K562 (cell line): ENCODE measurements at regions not wholly inside any gene's neighbourhood (a gene's known extent, or its start where the extent isn't known, plus 50 kb on each side); places are given as distances from the start of the nearest gene placed in this dataset.

Experiments
- POLR2AphosphoS5 ChIP-seq: IDR thresholded peaks from 2 replicates; pipeline ENCODE4 v1.6.1; 2011; ENCODE audit warnings: mild to moderate bottlenecking, low read depth, low read length, moderate library complexity; ENCODE audit not compliant: control insufficient read depth, insufficient read depth
- THRA ChIP-seq: fragments of 450-650 bp; IDR thresholded peaks from 2 replicates; pipeline ENCODE4 v1.6.1; 2017; ENCODE audit warnings: mild to moderate bottlenecking, moderate library complexity

- TF ChIP-seq THRA (no peak), POLR2AphosphoS5 (no peak)
Measured at GRCh38 chr4:66562276-66562806, 892.1 kb upstream of the EPHA5 start.
